SK-N-SH (cell line): ENCODE measurements at regions not wholly inside any gene's neighbourhood (a gene's known extent, or its start where the extent isn't known, plus 50 kb on each side); places are given as distances from the start of the nearest gene placed in this dataset.

ENCODE experiments used
- CTCF ChIA-PET: fragments of 300-600, 350-600 bp; formaldehyde crosslinking; extraction: SDS; loops from one replicate; lab custom pipeline; 2021; lab: Yijun Ruan, JAX
- POLR2A ChIA-PET: fragments of 350-600 bp; sonication (Branson Sonifier 250); formaldehyde crosslinking; extraction: SDS; loops from one replicate; lab custom pipeline; 2020; ENCODE audit warnings: antibody characterized with exemption, inconsistent platforms; lab: Yijun Ruan, JAX
- DNase-seq: peaks from one replicate; pipeline ENCODE4 v3.0.0; 2012
- H2AFZ ChIP-seq: fragments of 200-600 bp; sonication (generic); 2 replicates; pipeline ENCODE4 v1.8.1; 2016; ENCODE audit warnings: antibody characterized with exemption, mild to moderate bottlenecking, low read depth
- H3F3A ChIP-seq: fragments of 200-600 bp; sonication (generic); replicated peaks from 2 replicates; pipeline ENCODE3; 2016; ENCODE audit warnings: antibody characterized with exemption, mild to moderate bottlenecking; ENCODE audit not compliant: insufficient read depth
- H3K27ac ChIP-seq, 2 experiments: fragments of 200-500 bp in 1 of 2; fragments of 200-600 bp in 1 of 2; sonication (Bioruptor generic) in 1 of 2; sonication (generic), shearing (Covaris generic) in 1 of 2; 2 replicates each; pipeline versions ENCODE4 v1.5.1 to v1.6.1; 2014 to 2016; ENCODE audit warnings: low read depth in 2 of 2, inconsistent platforms in 1 of 2, low read length in 1 of 2, mild to moderate bottlenecking in 1 of 2, mixed read lengths in 1 of 2
- H3K27me3 ChIP-seq: fragments of 200-600 bp; sonication (generic), shearing (Covaris generic); 2 replicates; pipeline ENCODE4 v1.6.1; 2016; ENCODE audit warnings: mixed run types; ENCODE audit not compliant: insufficient read depth
- H3K36me3 ChIP-seq, 2 experiments: fragments of 200-500 bp in 1 of 2; fragments of 200-600 bp in 1 of 2; sonication (Bioruptor generic) in 1 of 2; sonication (generic) in 1 of 2; replicated peaks in 1 of 2; 2 replicates each; pipeline versions ENCODE3 to v1.5.1; 2014 to 2016; ENCODE audit warnings: low read length in 1 of 2, mild to moderate bottlenecking in 1 of 2; ENCODE audit not compliant: insufficient read depth in 2 of 2, control insufficient read depth in 1 of 2
- H3K4me1 ChIP-seq, 2 experiments: fragments of 200-500 bp in 1 of 2; fragments of 200-600 bp in 1 of 2; sonication (Bioruptor generic) in 1 of 2; sonication (generic), shearing (Covaris generic) in 1 of 2; 2 replicates each; pipeline versions ENCODE4 v1.5.1 to v1.6.1; 2014 to 2016; ENCODE audit warnings: low read depth in 1 of 2, low read length in 1 of 2, mixed run types in 1 of 2; ENCODE audit not compliant: insufficient read depth in 2 of 2, control insufficient read depth in 1 of 2
- H3K4me2 ChIP-seq: fragments of 200-600 bp; sonication (generic), shearing (Covaris generic); 2 replicates; pipeline ENCODE4 v1.6.1; 2017; ENCODE audit warnings: mixed run types
- H3K4me3 ChIP-seq, 2 experiments: fragments of 200-500 bp in 1 of 2; fragments of 200-600 bp in 1 of 2; sonication (Bioruptor generic) in 1 of 2; sonication (generic), shearing (Covaris generic) in 1 of 2; 2 replicates each; pipeline versions ENCODE4 v1.5.1 to v1.8.1; 2014 to 2016; ENCODE audit warnings: low read depth in 2 of 2, inconsistent platforms in 1 of 2, low read length in 1 of 2, mild to moderate bottlenecking in 1 of 2, mixed read lengths in 1 of 2, moderate library complexity in 1 of 2
- H3K79me2 ChIP-seq: fragments of 200-600 bp; sonication (generic); 2 replicates; pipeline ENCODE4 v1.8.1; 2017; ENCODE audit warnings: mild to moderate bottlenecking; ENCODE audit not compliant: insufficient read depth
- H3K9ac ChIP-seq: fragments of 200-600 bp; sonication (generic); 2 replicates; pipeline ENCODE4 v1.6.1; 2017; ENCODE audit warnings: mixed run types
- H3K9me2 ChIP-seq: fragments of 200-600 bp; sonication (generic); 2 replicates; pipeline ENCODE4 v1.6.1; 2017; ENCODE audit warnings: mixed run types
- H3K9me3 ChIP-seq: fragments of 200-600 bp; sonication (generic); 2 replicates; pipeline ENCODE4 v1.6.1; 2017; ENCODE audit warnings: mixed run types, mild to moderate bottlenecking, moderate library complexity
- H4K20me1 ChIP-seq: fragments of 200-600 bp; sonication (generic); 2 replicates; pipeline ENCODE4 v1.6.1; 2017; ENCODE audit warnings: mild to moderate bottlenecking, mixed run types; ENCODE audit not compliant: insufficient read depth
- ELF1 ChIP-seq: IDR thresholded peaks from 2 replicates; pipeline ENCODE4 v1.4.0; 2012
- EZH2phosphoT487 ChIP-seq: fragments of 200-600 bp; sonication (generic); IDR thresholded peaks from 2 replicates; pipeline ENCODE4 v1.6.1; 2017; ENCODE audit warnings: low read depth, mixed run types, mild to moderate bottlenecking, antibody characterized with exemption, moderate library complexity, borderline replicate concordance
- FOSL2 ChIP-seq: IDR thresholded peaks from 2 replicates; pipeline ENCODE4 v1.4.0; 2012; ENCODE audit warnings: low read depth, mild to moderate bottlenecking, moderate library complexity, borderline replicate concordance
- FOXM1 ChIP-seq: IDR thresholded peaks from 2 replicates; pipeline ENCODE4 v1.4.0; 2012; ENCODE audit warnings: low read depth, mild to moderate bottlenecking
- IRF3 ChIP-seq: fragments of 150-350 bp; IDR thresholded peaks from 2 replicates; pipeline ENCODE4 v1.6.1; 2016; ENCODE audit warnings: mild to moderate bottlenecking, low read depth, low read length
- JUND ChIP-seq: IDR thresholded peaks from 2 replicates; pipeline ENCODE4 v1.4.0; 2012
- MAX ChIP-seq: IDR thresholded peaks from 2 replicates; pipeline ENCODE4 v1.4.0; 2012; ENCODE audit warnings: low read depth
- NFIC ChIP-seq: IDR thresholded peaks from 2 replicates; pipeline ENCODE4 v1.4.0; 2012; ENCODE audit warnings: borderline replicate concordance
- NRF1 ChIP-seq: IDR thresholded peaks from 2 replicates; pipeline ENCODE4 v1.6.1; 2012; ENCODE audit warnings: low read depth, mild to moderate bottlenecking, low read length
- POLR2AphosphoS5 ChIP-seq: IDR thresholded peaks from 2 replicates; pipeline ENCODE4 v1.6.1; 2012; ENCODE audit warnings: low read depth, low read length
- RFX5 ChIP-seq: IDR thresholded peaks from 2 replicates; pipeline ENCODE4 v1.6.1; 2012; ENCODE audit warnings: mild to moderate bottlenecking, improper control_type of control experiment, low read length
- SIN3A ChIP-seq: IDR thresholded peaks from 2 replicates; pipeline ENCODE4 v1.6.1; 2012; ENCODE audit warnings: low read depth, mild to moderate bottlenecking, low read length, moderate library complexity, borderline replicate concordance
- SMC3 ChIP-seq: IDR thresholded peaks from 2 replicates; pipeline ENCODE4 v1.6.1; 2012; ENCODE audit warnings: low read depth, low read length, improper control_type of control experiment
- TCF12 ChIP-seq: IDR thresholded peaks from 2 replicates; pipeline ENCODE4 v1.4.0; 2012
- TEAD4 ChIP-seq: IDR thresholded peaks from 2 replicates; pipeline ENCODE4 v1.4.0; 2012; ENCODE audit warnings: mild to moderate bottlenecking, borderline replicate concordance; ENCODE audit not compliant: insufficient read depth
- USF1 ChIP-seq: IDR thresholded peaks from 2 replicates; pipeline ENCODE4 v1.4.0; 2012; ENCODE audit warnings: low read depth, borderline replicate concordance
- ZBTB33 ChIP-seq: IDR thresholded peaks from 2 replicates; pipeline ENCODE4 v1.4.0; 2012; ENCODE audit warnings: low read depth, borderline replicate concordance
- WGBS: methylation state at CpG from one replicate; pipeline ENCODE4 v1.1.6; 2017; ENCODE audit warnings: low lambda C conversion rate; 5-methylcytosine and 5-hydroxymethylcytosine counted together

GRCh38 chr18:22485808-22486244 is 68.1 kb upstream of the CTAGE1 start:
- H2AFZ ChIP-seq, result no peak overlapping the region
- no peak overlapping the region for H3K27ac ChIP-seq
- TF ChIP-seq ELF1 (no peak), POLR2AphosphoS5 (no peak), SIN3A (no peak), RFX5 (no peak), TEAD4 (no peak), SMC3 (no peak), FOXM1 (no peak), NRF1 (no peak), ZBTB33 (no peak), EZH2phosphoT487 (no peak), FOSL2 (no peak), IRF3 (no peak), MAX (no peak), TCF12 (no peak), USF1 (no peak), NFIC (no peak), JUND (no peak)
- H3F3A ChIP-seq, result no peaks in the 10 kb centered on the region
- no peak overlapping the region for H3K4me3 ChIP-seq
- no peak for DNase-seq
- H3K4me1 ChIP-seq, result no peaks in the 10 kb centered on the region
- ChIA-PET POLR2A (no interaction called here), CTCF (no interaction called here)
- H4K20me1 ChIP-seq, result no peaks in the 10 kb centered on the region
- 0 out of 2 replicates have a peak, but pooled peaks cover 2% of the 10 kb centered on the region for H3K9me2 ChIP-seq
- H3K27me3 ChIP-seq, result no peaks in the 10 kb centered on the region; the same call in 1 of the 2 replicates
- H3K9ac ChIP-seq, result no peak overlapping the region
- no peaks in the 10 kb centered on the region for H3K79me2 ChIP-seq
- H3K36me3 ChIP-seq, result no peaks in the 10 kb centered on the region
- 6% methylated on average over 6 of the region's 6 CpGs for WGBS
- no peak overlapping the region for H3K4me2 ChIP-seq
- H3K9me3 ChIP-seq, result no peaks in the 10 kb centered on the region
